ENCODE measurements at regions not wholly inside any gene's neighbourhood (a gene's known extent, or its start where the extent isn't known, plus 50 kb on each side); places are given as distances from the start of the nearest gene placed in this dataset.

- Histone ChIP-seq H3K4me1 (ENCODE audit: insufficient read depth, low read length) (no peaks in the 10 kb centered on the region), H3K9me3 (ENCODE audit: control insufficient read depth in 1 of 2, low read length in 2 of 2) (no peaks in the 10 kb centered on the region), H3K4me3 (ENCODE audit: low read length in 2 of 2) (no peak overlapping the region), H3K36me3 (ENCODE audit: insufficient read depth, low read length) (no peaks in the 10 kb centered on the region), H3K27ac (ENCODE audit: low read depth, low read length) (no peak overlapping the region), H3K27me3 (ENCODE audit: insufficient read depth, low read length) (no peaks in the 10 kb centered on the region)
- Mint-ChIP-seq H3K27me3 (peaks cover 0 to 2% of the 10 kb centered on the region in 2 donors), H3K4me1 (no peaks in the 10 kb centered on the region), H3K4me3 (no peak overlapping the region), H3K27ac (no peak overlapping the region), H3K36me3 (no peaks in the 10 kb centered on the region), H3K9me3 (peaks cover 0 to 12% (median 3%) of the 10 kb centered on the region in 8 donors)
- DNase-seq, result no peak
- CTCF ChIA-PET (ENCODE audit: partially characterized antibody), result no interaction called here
- intact Hi-C loops (cut with micrococcal nuclease), result no loop called here
- POLR2A ChIA-PET (ENCODE audit: partially characterized antibody), result no interaction called here
These were observed 216.1 kb downstream of the FOXA2 start for GRCh38 chr20:22368235-22368634.

- peaks cover 0 to 12% (median 3%) of the 10 kb centered on the region in 8 donors for H3K9me3 Mint-ChIP-seq
- POLR2A ChIA-PET (ENCODE audit: partially characterized antibody), result no interaction called here
- CTCF ChIA-PET (ENCODE audit: partially characterized antibody), result no interaction called here
These were observed 217.7 kb downstream of the FOXA2 start for GRCh38 chr20:22366631-22367030.

GRCh38 chr20:22354647-22355046 lies 229.7 kb downstream of the FOXA2 start:
- Mint-ChIP-seq H3K36me3 (no peaks in the 10 kb centered on the region), H3K27me3 (no peaks in the 10 kb centered on the region), H3K9me3 (peaks cover 0 to 10% (median 6%) of the 10 kb centered on the region in 8 donors), H3K4me1 (no peaks in the 10 kb centered on the region), H3K4me3 (no peak overlapping the region), H3K27ac (no peak overlapping the region)
- Histone ChIP-seq H3K4me1 (ENCODE audit: insufficient read depth, low read length) (no peaks in the 10 kb centered on the region), H3K27me3 (ENCODE audit: insufficient read depth, low read length) (no peaks in the 10 kb centered on the region), H3K9me3 (ENCODE audit: control insufficient read depth in 1 of 2, low read length in 2 of 2) (no peaks in the 10 kb centered on the region), H3K36me3 (ENCODE audit: insufficient read depth, low read length) (no peaks in the 10 kb centered on the region), H3K4me3 (ENCODE audit: low read length in 2 of 2) (no peak overlapping the region), H3K27ac (ENCODE audit: low read depth, low read length) (no peak overlapping the region)
- intact Hi-C loops (cut with micrococcal nuclease), result no loop called here
- ChIA-PET CTCF (ENCODE audit: partially characterized antibody) (no interaction called here), POLR2A (ENCODE audit: partially characterized antibody) (no interaction called here)
- no peak for DNase-seq

More at GRCh38 chr20:22366631-22367030, 217.7 kb downstream of the FOXA2 start:
- no peaks in the 10 kb centered on the region for H3K36me3 Mint-ChIP-seq
- Histone ChIP-seq H3K4me3 (ENCODE audit: low read length in 2 of 2) (no peak overlapping the region), H3K27ac (ENCODE audit: low read depth, low read length) (no peak overlapping the region), H3K9me3 (ENCODE audit: control insufficient read depth in 1 of 2, low read length in 2 of 2) (no peaks in the 10 kb centered on the region), H3K36me3 (ENCODE audit: insufficient read depth, low read length) (no peaks in the 10 kb centered on the region), H3K27me3 (ENCODE audit: insufficient read depth, low read length) (no peaks in the 10 kb centered on the region), H3K4me1 (ENCODE audit: insufficient read depth, low read length) (no peaks in the 10 kb centered on the region)
- DNase-seq, result no peak
- no peaks in the 10 kb centered on the region for H3K27me3 Mint-ChIP-seq
- no peak overlapping the region for H3K27ac Mint-ChIP-seq
- H3K4me3 Mint-ChIP-seq, result no peak overlapping the region
- no peaks in the 10 kb centered on the region for H3K4me1 Mint-ChIP-seq
- intact Hi-C loops (cut with micrococcal nuclease), result no loop called here

GRCh38 chr20:22353586-22353985 lies 230.8 kb downstream of the FOXA2 start:
- Histone ChIP-seq H3K36me3 (ENCODE audit: insufficient read depth, low read length) (no peaks in the 10 kb centered on the region), H3K27me3 (ENCODE audit: insufficient read depth, low read length) (no peaks in the 10 kb centered on the region), H3K27ac (ENCODE audit: low read depth, low read length) (no peak overlapping the region), H3K4me3 (ENCODE audit: low read length in 2 of 2) (no peak overlapping the region), H3K4me1 (ENCODE audit: insufficient read depth, low read length) (no peaks in the 10 kb centered on the region), H3K9me3 (ENCODE audit: control insufficient read depth in 1 of 2, low read length in 2 of 2) (no peaks in the 10 kb centered on the region)
- Mint-ChIP-seq H3K27me3 (no peaks in the 10 kb centered on the region), H3K4me1 (no peaks in the 10 kb centered on the region), H3K4me3 (no peak overlapping the region), H3K36me3 (no peaks in the 10 kb centered on the region), H3K9me3 (peaks cover 0 to 10% (median 5%) of the 10 kb centered on the region in 8 donors), H3K27ac (no peak overlapping the region)
- no peak for DNase-seq
- intact Hi-C loops (cut with micrococcal nuclease), result no loop called here
- POLR2A ChIA-PET (ENCODE audit: partially characterized antibody), result no interaction called here
- CTCF ChIA-PET (ENCODE audit: partially characterized antibody), result interaction anchor here (1.6 kb wide), 1 partner anchor 15 kb away, joined by 5 read pairs; no protein-coding TSS in a partner anchor

GRCh38 chr20:22352019-22352418 lies 232.4 kb downstream of the FOXA2 start:
- H3K36me3 Mint-ChIP-seq, result no peaks in the 10 kb centered on the region
- H3K4me1 Mint-ChIP-seq, result no peaks in the 10 kb centered on the region
- no peak overlapping the region for H3K4me3 ChIP-seq (ENCODE audit: low read length in 2 of 2)
- H3K27ac Mint-ChIP-seq, result no peak overlapping the region
- POLR2A ChIA-PET (ENCODE audit: partially characterized antibody), result no interaction called here
- no peaks in the 10 kb centered on the region for H3K27me3 Mint-ChIP-seq
- H3K4me3 Mint-ChIP-seq, result no peak overlapping the region
- H3K36me3 ChIP-seq (ENCODE audit: insufficient read depth, low read length), result no peaks in the 10 kb centered on the region
- no peaks in the 10 kb centered on the region for H3K9me3 ChIP-seq (ENCODE audit: control insufficient read depth in 1 of 2, low read length in 2 of 2)
- H3K9me3 Mint-ChIP-seq, result peaks cover 0 to 10% (median 5%) of the 10 kb centered on the region in 8 donors
- DNase-seq, result no peak
- H3K27ac ChIP-seq (ENCODE audit: low read depth, low read length), result no peak overlapping the region
- no peaks in the 10 kb centered on the region for H3K4me1 ChIP-seq (ENCODE audit: insufficient read depth, low read length)
- intact Hi-C loops (cut with micrococcal nuclease), result no loop called here
- no peaks in the 10 kb centered on the region for H3K27me3 ChIP-seq (ENCODE audit: insufficient read depth, low read length)
- CTCF ChIA-PET (ENCODE audit: partially characterized antibody), result interaction anchor here (1.6 kb wide), 1 partner anchor 13 kb away, joined by 5 read pairs; no protein-coding TSS in a partner anchor

- H3K27ac Mint-ChIP-seq, result no peak overlapping the region
- ChIA-PET CTCF (ENCODE audit: partially characterized antibody) (no interaction called here), POLR2A (ENCODE audit: partially characterized antibody) (no interaction called here)
- H3K4me3 Mint-ChIP-seq, result no peak overlapping the region
- H3K27ac ChIP-seq (ENCODE audit: low read depth, low read length), result no peak overlapping the region
- no peaks in the 10 kb centered on the region for H3K27me3 ChIP-seq (ENCODE audit: insufficient read depth, low read length)
- H3K4me1 Mint-ChIP-seq, result no peaks in the 10 kb centered on the region
- H3K36me3 ChIP-seq (ENCODE audit: insufficient read depth, low read length), result no peaks in the 10 kb centered on the region
- H3K9me3 Mint-ChIP-seq, result peaks cover 0 to 6% (median 1%) of the 10 kb centered on the region in 8 donors
- H3K27me3 Mint-ChIP-seq, result no peaks in the 10 kb centered on the region
- H3K36me3 Mint-ChIP-seq, result no peaks in the 10 kb centered on the region
- DNase-seq, result no peak
- H3K4me3 ChIP-seq (ENCODE audit: low read length in 2 of 2), result no peak overlapping the region
- H3K4me1 ChIP-seq (ENCODE audit: insufficient read depth, low read length), result no peaks in the 10 kb centered on the region
- intact Hi-C loops (cut with micrococcal nuclease), result no loop called here
- H3K9me3 ChIP-seq (ENCODE audit: control insufficient read depth in 1 of 2, low read length in 2 of 2), result no peaks in the 10 kb centered on the region
These were observed 233.7 kb downstream of the FOXA2 start for GRCh38 chr20:22350624-22351023.

- Histone ChIP-seq H3K4me3 (ENCODE audit: low read length in 2 of 2) (no peak overlapping the region), H3K4me1 (ENCODE audit: insufficient read depth, low read length) (no peaks in the 10 kb centered on the region), H3K36me3 (ENCODE audit: insufficient read depth, low read length) (no peaks in the 10 kb centered on the region), H3K27ac (ENCODE audit: low read depth, low read length) (no peak overlapping the region), H3K9me3 (ENCODE audit: control insufficient read depth in 1 of 2, low read length in 2 of 2) (no peaks in the 10 kb centered on the region), H3K27me3 (ENCODE audit: insufficient read depth, low read length) (no peaks in the 10 kb centered on the region)
- ChIA-PET CTCF (ENCODE audit: partially characterized antibody) (no interaction called here), POLR2A (ENCODE audit: partially characterized antibody) (no interaction called here)
- intact Hi-C loops (cut with micrococcal nuclease), result no loop called here
- Mint-ChIP-seq H3K4me1 (no peaks in the 10 kb centered on the region), H3K27ac (no peak overlapping the region), H3K4me3 (no peak overlapping the region), H3K36me3 (no peaks in the 10 kb centered on the region), H3K9me3 (peaks cover 0 to 6% (median 1%) of the 10 kb centered on the region in 8 donors), H3K27me3 (no peaks in the 10 kb centered on the region)
- DNase-seq, result no peak
These were observed 236.4 kb downstream of the FOXA2 start for GRCh38 chr20:22348010-22348409.

- Histone ChIP-seq H3K4me3 (ENCODE audit: low read length in 2 of 2) (no peak overlapping the region), H3K27me3 (ENCODE audit: insufficient read depth, low read length) (no peaks in the 10 kb centered on the region), H3K9me3 (ENCODE audit: control insufficient read depth in 1 of 2, low read length in 2 of 2) (no peaks in the 10 kb centered on the region), H3K4me1 (ENCODE audit: insufficient read depth, low read length) (no peaks in the 10 kb centered on the region), H3K36me3 (ENCODE audit: insufficient read depth, low read length) (no peaks in the 10 kb centered on the region), H3K27ac (ENCODE audit: low read depth, low read length) (no peak overlapping the region)
- no peak overlapping the region for H3K4me3 Mint-ChIP-seq
- H3K27me3 Mint-ChIP-seq, result no peaks in the 10 kb centered on the region
- H3K36me3 Mint-ChIP-seq, result no peaks in the 10 kb centered on the region
- ChIA-PET CTCF (ENCODE audit: partially characterized antibody) (no interaction called here), POLR2A (ENCODE audit: partially characterized antibody) (no interaction called here)
- H3K4me1 Mint-ChIP-seq, result no peaks in the 10 kb centered on the region
- peaks cover 0 to 3% (median 0%) of the 10 kb centered on the region in 8 donors for H3K9me3 Mint-ChIP-seq
- no peak for DNase-seq
- no peak overlapping the region for H3K27ac Mint-ChIP-seq
- intact Hi-C loops (cut with micrococcal nuclease), result no loop called here
These were observed 237.7 kb downstream of the FOXA2 start for GRCh38 chr20:22346716-22347115.

Measured in CD4-positive, alpha-beta memory T cell (primary cell).